Osteoblast (primary cell): ENCODE measurements at regions not wholly inside any gene's neighbourhood (a gene's known extent, or its start where the extent isn't known, plus 50 kb on each side); places are given as distances from the start of the nearest gene placed in this dataset.
"Not testable (repeated sequence)": the region's sequence is repeated elsewhere in the genome, so short reads cannot be mapped to it uniquely, and the experiment has no call there.

Experiments used
- DNase-seq: peaks from one replicate; pipeline ENCODE4 v3.0.0; 2011; ENCODE audit warnings: low spot score, mixed read lengths; ENCODE audit not compliant: insufficient read length; ENCODE audit errors: missing footprints
- H2AFZ ChIP-seq: 2 replicates; pipeline ENCODE4 v1.6.0; 2011; ENCODE audit warnings: mild to moderate bottlenecking, low read length
- H3K27ac ChIP-seq: 2 replicates; pipeline ENCODE4 v1.5.1; 2011; ENCODE audit warnings: mild to moderate bottlenecking, low read depth, low read length, moderate library complexity
- H3K27me3 ChIP-seq: 2 replicates; pipeline ENCODE4 v1.6.0; 2012; ENCODE audit warnings: mild to moderate bottlenecking, control low read depth, inconsistent platforms, low read length, moderate library complexity; ENCODE audit not compliant: insufficient read depth
- H3K36me3 ChIP-seq: 2 replicates; pipeline ENCODE4 v1.5.1; 2011; ENCODE audit warnings: mild to moderate bottlenecking, low read length, control low read depth, moderate library complexity; ENCODE audit not compliant: insufficient read depth
- H3K4me1 ChIP-seq: 2 replicates; pipeline ENCODE4 v1.5.1; 2011; ENCODE audit warnings: mild to moderate bottlenecking, low read length, control low read depth, moderate library complexity; ENCODE audit not compliant: insufficient read depth
- H3K4me2 ChIP-seq: 2 replicates; pipeline ENCODE4 v1.6.0; 2011; ENCODE audit warnings: mild to moderate bottlenecking, low read length; ENCODE audit not compliant: insufficient read depth
- H3K4me3 ChIP-seq: fragments of 200-600 bp; sonication (generic); 3 replicates; pipeline ENCODE4 v1.5.1; 2012; ENCODE audit warnings: mild to moderate bottlenecking, low read length, inconsistent platforms; ENCODE audit not compliant: insufficient read depth
- H3K79me2 ChIP-seq: 2 replicates; pipeline ENCODE4 v1.6.0; 2012; ENCODE audit warnings: mild to moderate bottlenecking, low read length, control low read depth, inconsistent platforms; ENCODE audit not compliant: insufficient read depth
- H3K9me3 ChIP-seq: 2 replicates; pipeline ENCODE4 v1.5.1; 2011; ENCODE audit warnings: low read depth, low read length, control low read depth
- H4K20me1 ChIP-seq: 2 replicates; pipeline ENCODE4 v1.6.0; 2012; ENCODE audit warnings: mild to moderate bottlenecking, low read length, control low read depth; ENCODE audit not compliant: insufficient read depth
- TF ChIP-seq, protein P1 (sequence below): IDR thresholded peaks from 2 replicates; pipeline ENCODE4 v1.5.1; 2011; ENCODE audit warnings: mild to moderate bottlenecking, low read depth, low read length, moderate library complexity; ENCODE audit errors: extremely low read depth

DNA sequence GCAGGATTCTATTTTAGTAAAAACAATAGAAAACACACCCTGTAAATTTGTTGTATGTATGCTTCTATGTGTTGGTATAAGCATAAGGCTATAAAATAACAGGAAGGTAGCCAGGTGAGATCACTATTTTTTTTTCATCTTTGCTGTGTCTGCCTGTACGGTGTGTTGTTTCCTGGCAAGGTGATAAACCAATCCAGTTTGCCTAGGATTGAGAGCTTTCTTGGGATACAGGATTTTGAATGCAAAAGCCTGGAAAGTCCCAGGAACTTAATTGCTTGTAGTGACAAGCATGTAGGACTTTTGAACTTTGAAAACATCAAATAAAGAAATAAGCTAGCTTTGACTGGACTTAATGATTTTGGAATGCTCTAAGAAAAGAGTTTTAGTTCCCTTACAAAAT lies 83.3 kb upstream of the RORB start:
- Histone ChIP-seq H3K27ac (no peak overlapping the region), H3K9me3 (no peaks in the 10 kb centered on the region), H3K4me1 (no peaks in the 10 kb centered on the region), H4K20me1 (no peaks in the 10 kb centered on the region), H3K79me2 (no peaks in the 10 kb centered on the region), H3K4me3 (no peak overlapping the region), H3K4me2 (no peak overlapping the region), H3K27me3 (no peaks in the 10 kb centered on the region), H3K36me3 (no peaks in the 10 kb centered on the region), H2AFZ (no peak overlapping the region)
- TF ChIP-seq, protein P1, sequence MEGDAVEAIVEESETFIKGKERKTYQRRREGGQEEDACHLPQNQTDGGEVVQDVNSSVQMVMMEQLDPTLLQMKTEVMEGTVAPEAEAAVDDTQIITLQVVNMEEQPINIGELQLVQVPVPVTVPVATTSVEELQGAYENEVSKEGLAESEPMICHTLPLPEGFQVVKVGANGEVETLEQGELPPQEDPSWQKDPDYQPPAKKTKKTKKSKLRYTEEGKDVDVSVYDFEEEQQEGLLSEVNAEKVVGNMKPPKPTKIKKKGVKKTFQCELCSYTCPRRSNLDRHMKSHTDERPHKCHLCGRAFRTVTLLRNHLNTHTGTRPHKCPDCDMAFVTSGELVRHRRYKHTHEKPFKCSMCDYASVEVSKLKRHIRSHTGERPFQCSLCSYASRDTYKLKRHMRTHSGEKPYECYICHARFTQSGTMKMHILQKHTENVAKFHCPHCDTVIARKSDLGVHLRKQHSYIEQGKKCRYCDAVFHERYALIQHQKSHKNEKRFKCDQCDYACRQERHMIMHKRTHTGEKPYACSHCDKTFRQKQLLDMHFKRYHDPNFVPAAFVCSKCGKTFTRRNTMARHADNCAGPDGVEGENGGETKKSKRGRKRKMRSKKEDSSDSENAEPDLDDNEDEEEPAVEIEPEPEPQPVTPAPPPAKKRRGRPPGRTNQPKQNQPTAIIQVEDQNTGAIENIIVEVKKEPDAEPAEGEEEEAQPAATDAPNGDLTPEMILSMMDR: no peak
- DNase-seq: no peak

DNA sequence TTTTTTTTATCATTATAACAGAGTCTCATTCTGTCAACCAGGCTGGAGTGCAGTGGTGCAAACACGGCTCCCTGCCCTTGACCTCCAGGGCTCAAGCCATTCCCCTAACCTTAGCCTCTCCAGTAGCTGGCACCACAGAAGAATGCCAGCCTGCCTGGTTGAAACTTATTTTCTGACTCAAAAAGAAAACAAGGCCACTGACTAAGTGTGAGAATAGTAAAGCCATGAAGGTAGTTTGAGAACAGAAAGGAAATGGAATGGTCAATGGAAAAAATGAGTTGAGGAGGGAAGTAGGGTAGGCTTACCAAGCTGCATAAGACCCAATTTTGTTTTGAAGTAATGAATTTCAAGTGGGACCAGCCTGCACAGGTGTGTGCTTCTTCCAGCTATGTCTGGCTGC lies 82.8 kb upstream of the RORB start:
- Histone ChIP-seq H3K36me3 (no peaks in the 10 kb centered on the region), H4K20me1 (no peaks in the 10 kb centered on the region), H3K27ac (no peak overlapping the region), H3K79me2 (no peaks in the 10 kb centered on the region), H3K4me1 (no peaks in the 10 kb centered on the region), H3K4me2 (no peak overlapping the region), H3K27me3 (no peaks in the 10 kb centered on the region), H3K9me3 (no peaks in the 10 kb centered on the region), H3K4me3 (no peak overlapping the region), H2AFZ (no peak overlapping the region)
- TF ChIP-seq, protein P1: no peak
- DNase-seq: no peak

DNA sequence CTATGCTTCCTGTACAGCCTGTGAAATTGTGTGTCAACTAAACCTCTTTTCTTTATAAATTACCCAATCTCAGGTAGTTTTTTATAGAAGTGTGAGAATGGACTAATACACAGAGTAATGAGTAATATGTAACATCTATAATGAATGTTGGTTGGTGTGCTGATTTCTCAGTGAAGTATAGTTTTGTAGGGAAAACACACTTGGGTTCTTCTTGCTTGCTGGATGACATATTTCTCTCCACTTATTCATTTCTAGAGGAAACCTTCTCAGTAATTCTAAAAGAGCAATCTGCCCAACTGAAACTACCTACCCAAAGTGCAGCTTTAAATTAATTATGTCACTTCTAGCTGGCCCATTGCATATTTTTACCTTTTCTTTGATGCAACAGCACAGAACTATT lies 81.1 kb upstream of the RORB start:
- no peaks in the 10 kb centered on the region for H3K9me3 ChIP-seq
- H3K27me3 ChIP-seq: no peaks in the 10 kb centered on the region
- H3K79me2 ChIP-seq: no peaks in the 10 kb centered on the region
- no peak overlapping the region for H2AFZ ChIP-seq
- no peaks in the 10 kb centered on the region for H3K4me1 ChIP-seq
- no peaks in the 10 kb centered on the region for H4K20me1 ChIP-seq
- H3K4me3 ChIP-seq: no peak overlapping the region
- H3K4me2 ChIP-seq: no peak overlapping the region
- TF ChIP-seq, protein P1: no peak
- no peak overlapping the region for H3K27ac ChIP-seq
- no peaks in the 10 kb centered on the region for H3K36me3 ChIP-seq
- no peak for DNase-seq

DNA sequence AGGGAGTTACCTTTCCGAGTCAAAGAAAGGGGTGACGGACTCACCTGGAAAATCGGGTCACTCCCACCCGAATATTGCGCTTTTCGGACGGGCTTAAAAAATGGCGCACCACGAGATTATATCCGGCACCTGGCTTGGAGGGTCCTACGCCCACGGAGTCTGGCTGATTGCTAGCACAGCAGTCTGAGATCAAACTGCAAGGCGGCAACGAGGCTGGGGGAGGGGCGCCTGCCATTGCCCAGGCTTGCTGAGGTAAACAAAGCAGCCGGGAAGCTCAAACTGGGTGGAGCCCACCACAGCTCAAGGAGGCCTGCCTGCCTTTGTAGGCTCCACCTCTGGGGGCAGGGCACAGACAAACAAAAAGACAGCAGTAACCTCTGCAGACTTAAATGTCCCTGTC lies 72.6 kb upstream of the RORB start:
- H3K36me3 ChIP-seq, H3K27ac ChIP-seq, H3K27me3 ChIP-seq: not testable (repeated sequence)

DNA sequence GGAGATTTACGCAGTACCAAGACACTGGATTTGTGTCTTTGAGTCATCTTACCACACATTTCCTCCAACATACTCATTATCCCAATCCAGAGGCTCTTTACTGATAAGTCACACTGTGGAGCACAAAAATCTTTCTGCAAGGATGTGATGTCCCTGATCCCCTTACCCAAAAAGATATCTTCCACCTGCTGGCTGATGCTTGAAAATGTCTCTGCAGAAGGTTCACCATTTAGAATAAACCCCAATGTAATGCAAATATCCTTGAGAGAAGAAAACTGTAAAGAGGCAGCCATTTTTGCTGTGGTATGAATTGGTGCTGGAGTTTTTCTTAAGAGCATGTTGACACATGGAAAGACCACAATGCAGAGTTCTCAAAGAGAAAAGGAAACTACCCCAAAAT lies 65.7 kb upstream of the RORB start:
- H3K27ac ChIP-seq: no peak overlapping the region
- H2AFZ ChIP-seq: no peak overlapping the region
- no peak overlapping the region for H3K4me2 ChIP-seq
- no peaks in the 10 kb centered on the region for H3K36me3 ChIP-seq
- TF ChIP-seq, protein P1: no peak
- H3K4me1 ChIP-seq: no peaks in the 10 kb centered on the region
- H3K4me3 ChIP-seq: no peak overlapping the region
- H3K27me3 ChIP-seq: no peaks in the 10 kb centered on the region
- H4K20me1 ChIP-seq: no peaks in the 10 kb centered on the region
- no peak for DNase-seq
- H3K9me3 ChIP-seq: no peaks in the 10 kb centered on the region
- H3K79me2 ChIP-seq: no peaks in the 10 kb centered on the region

More for the DNA sequence above, 72.6 kb upstream of the RORB start:
- H3K79me2 ChIP-seq, H2AFZ ChIP-seq, H3K4me3 ChIP-seq, H4K20me1 ChIP-seq, DNase-seq, H3K4me1 ChIP-seq, H3K4me2 ChIP-seq, H3K9me3 ChIP-seq: not testable (repeated sequence)
